ENCODE measurements at regions not wholly inside any gene's neighbourhood (a gene's known extent, or its start where the extent isn't known, plus 50 kb on each side); places are given as distances from the start of the nearest gene placed in this dataset.

DNA sequence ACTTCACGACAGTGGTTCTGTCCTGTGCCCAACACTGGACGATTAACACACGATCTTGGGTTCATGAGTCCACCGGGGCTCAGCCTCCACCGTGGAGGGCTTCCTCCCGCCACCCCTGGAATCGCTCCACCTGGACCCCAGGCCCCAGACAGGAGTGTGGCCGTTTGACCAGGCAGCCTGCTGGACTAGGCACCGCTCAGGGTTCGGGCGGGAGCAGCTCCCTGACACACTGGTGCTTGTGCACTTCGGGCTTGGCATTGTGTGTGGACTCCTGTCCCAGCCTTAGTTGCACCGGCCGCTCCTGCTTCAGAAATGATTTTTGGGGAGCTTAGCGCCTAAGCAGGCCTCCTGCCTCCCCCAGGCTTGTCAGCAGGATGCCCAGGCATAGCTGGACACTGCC, 617.4 kb upstream of the SALL3 start:
- Histone ChIP-seq H3K27ac (no peak overlapping the region), H3K4me1 (ENCODE audit: control insufficient read depth in 1 of 2, low read depth in 2 of 2) (no peaks in the 10 kb centered on the region), H3K27me3 (replicated peaks; ENCODE audit: insufficient read depth) (no peaks in the 10 kb centered on the region), H3K36me3 (no peaks in the 10 kb centered on the region), H3K9me3 (no peaks in the 10 kb centered on the region), H3K4me3 (no peak overlapping the region)
- no peak for DNase-seq (ENCODE audit: low spot score)
- TF ChIP-seq, protein P1, sequence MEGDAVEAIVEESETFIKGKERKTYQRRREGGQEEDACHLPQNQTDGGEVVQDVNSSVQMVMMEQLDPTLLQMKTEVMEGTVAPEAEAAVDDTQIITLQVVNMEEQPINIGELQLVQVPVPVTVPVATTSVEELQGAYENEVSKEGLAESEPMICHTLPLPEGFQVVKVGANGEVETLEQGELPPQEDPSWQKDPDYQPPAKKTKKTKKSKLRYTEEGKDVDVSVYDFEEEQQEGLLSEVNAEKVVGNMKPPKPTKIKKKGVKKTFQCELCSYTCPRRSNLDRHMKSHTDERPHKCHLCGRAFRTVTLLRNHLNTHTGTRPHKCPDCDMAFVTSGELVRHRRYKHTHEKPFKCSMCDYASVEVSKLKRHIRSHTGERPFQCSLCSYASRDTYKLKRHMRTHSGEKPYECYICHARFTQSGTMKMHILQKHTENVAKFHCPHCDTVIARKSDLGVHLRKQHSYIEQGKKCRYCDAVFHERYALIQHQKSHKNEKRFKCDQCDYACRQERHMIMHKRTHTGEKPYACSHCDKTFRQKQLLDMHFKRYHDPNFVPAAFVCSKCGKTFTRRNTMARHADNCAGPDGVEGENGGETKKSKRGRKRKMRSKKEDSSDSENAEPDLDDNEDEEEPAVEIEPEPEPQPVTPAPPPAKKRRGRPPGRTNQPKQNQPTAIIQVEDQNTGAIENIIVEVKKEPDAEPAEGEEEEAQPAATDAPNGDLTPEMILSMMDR (IDR thresholded peaks at IDR 0.05): no peak
- ATAC-seq (ENCODE audit: insufficient number of reproducible peaks, low FRiP score, low read depth): no peak

GRCh38 chr18:78363556-78364387, 615.8 kb upstream of the SALL3 start:
- H3K9me3 ChIP-seq: no peaks in the 10 kb centered on the region
- no peaks in the 10 kb centered on the region for H3K4me1 ChIP-seq (ENCODE audit: control insufficient read depth in 1 of 2, low read depth in 2 of 2)
- H3K4me3 ChIP-seq: no peak overlapping the region
- H3K27ac ChIP-seq: no peak overlapping the region
- DNase-seq (ENCODE audit: low spot score): no peak
- H3K36me3 ChIP-seq: no peaks in the 10 kb centered on the region
- no peaks in the 10 kb centered on the region for H3K27me3 ChIP-seq (replicated peaks; ENCODE audit: insufficient read depth)
- ATAC-seq (ENCODE audit: insufficient number of reproducible peaks, low FRiP score, low read depth): no peak
- TF ChIP-seq, protein P1 (IDR thresholded peaks at IDR 0.05): no peak

DNA sequence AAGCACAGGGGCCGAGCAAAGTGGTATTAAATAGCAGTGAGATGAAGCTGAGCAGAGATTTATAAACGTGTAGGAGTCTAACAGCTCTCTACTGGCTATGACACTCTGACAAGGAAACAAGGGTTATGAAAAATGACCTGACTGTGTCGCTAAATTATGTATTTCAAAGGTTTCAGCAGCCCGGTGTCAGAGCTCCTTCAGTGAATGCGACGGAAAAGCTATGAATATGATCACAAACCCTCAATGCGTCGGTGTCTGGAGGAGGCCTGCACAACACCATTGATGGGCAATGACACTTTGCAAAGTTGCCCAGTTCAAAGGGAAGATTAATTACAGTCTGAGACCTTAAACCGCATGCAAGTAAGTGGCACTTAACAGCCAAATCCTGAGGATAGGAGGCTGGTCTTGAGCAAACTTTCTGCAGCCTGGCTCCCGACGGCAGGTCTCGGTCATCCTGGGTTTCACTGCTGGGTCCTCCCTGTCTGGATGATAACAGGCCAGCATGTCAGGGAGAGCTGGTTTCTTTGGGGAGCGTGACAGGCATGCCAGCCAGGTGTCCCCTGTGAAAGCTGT, 615.1 kb upstream of the SALL3 start:
- H3K9me3 ChIP-seq: no peaks in the 10 kb centered on the region
- H3K4me1 ChIP-seq (ENCODE audit: control insufficient read depth in 1 of 2, low read depth in 2 of 2): no peaks in the 10 kb centered on the region
- ATAC-seq (ENCODE audit: insufficient number of reproducible peaks, low FRiP score, low read depth) (no peak), DNase-seq (ENCODE audit: low spot score) (no peak)
- H3K4me3 ChIP-seq: no peak overlapping the region
- H3K36me3 ChIP-seq: no peaks in the 10 kb centered on the region
- no peaks in the 10 kb centered on the region for H3K27me3 ChIP-seq (replicated peaks; ENCODE audit: insufficient read depth)
- TF ChIP-seq, protein P1 (IDR thresholded peaks at IDR 0.05): no peak
- no peak overlapping the region for H3K27ac ChIP-seq

DNA sequence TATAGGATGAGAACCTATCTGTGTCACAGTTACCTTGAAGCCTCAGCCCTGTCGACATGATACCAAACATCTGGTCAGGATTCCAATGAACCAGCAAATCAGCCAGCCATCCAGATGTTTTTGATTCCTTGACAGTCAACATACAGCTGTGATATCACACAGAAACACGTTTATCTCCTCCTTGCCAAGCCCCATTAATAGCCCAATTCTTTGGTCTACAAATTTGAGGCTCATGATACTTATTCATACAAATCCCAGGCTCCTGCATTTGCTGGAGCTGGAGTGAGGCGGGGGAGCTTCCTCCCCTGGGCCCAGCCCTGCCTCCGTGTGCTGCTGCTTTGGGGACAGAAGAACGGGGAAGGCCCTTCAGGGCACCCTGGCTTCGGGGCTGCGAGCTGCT, 611.6 kb upstream of the SALL3 start:
- DNase-seq (ENCODE audit: low spot score) (no peak), ATAC-seq (ENCODE audit: insufficient number of reproducible peaks, low FRiP score, low read depth) (no peak)
- Histone ChIP-seq H3K4me3 (no peak overlapping the region), H3K27ac (no peak overlapping the region), H3K36me3 (no peaks in the 10 kb centered on the region), H3K9me3 (no peaks in the 10 kb centered on the region), H3K4me1 (ENCODE audit: control insufficient read depth in 1 of 2, low read depth in 2 of 2) (no peaks in the 10 kb centered on the region), H3K27me3 (replicated peaks; ENCODE audit: insufficient read depth) (no peaks in the 10 kb centered on the region)
- TF ChIP-seq, protein P1 (IDR thresholded peaks at IDR 0.05): no peak

DNA sequence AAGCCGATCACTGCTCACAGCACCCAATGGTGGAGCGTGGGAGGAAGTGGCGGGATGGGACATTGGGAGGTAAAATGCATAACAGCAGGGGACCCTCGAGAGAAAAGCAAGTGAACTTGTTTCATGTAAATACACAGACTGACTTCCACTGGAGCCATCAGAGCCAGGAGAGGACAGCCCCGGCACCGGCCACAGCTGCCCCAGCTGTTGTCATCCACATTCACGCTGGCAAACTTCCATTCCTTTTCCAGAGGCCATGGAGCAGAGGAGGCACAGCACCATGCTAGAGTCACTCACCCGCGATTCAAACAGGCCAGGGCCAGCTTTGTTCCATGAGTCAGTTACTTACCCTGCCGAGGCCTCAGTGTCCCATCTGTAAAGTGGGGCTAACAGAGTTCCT, 610.9 kb upstream of the SALL3 start:
- DNase-seq (ENCODE audit: low spot score) (no peak), ATAC-seq (ENCODE audit: insufficient number of reproducible peaks, low FRiP score, low read depth) (no peak)
- H3K27me3 ChIP-seq (replicated peaks; ENCODE audit: insufficient read depth): no peaks in the 10 kb centered on the region
- H3K27ac ChIP-seq: no peak overlapping the region
- TF ChIP-seq, protein P1 (IDR thresholded peaks at IDR 0.05): no peak
- H3K4me1 ChIP-seq (ENCODE audit: control insufficient read depth in 1 of 2, low read depth in 2 of 2): no peaks in the 10 kb centered on the region
- H3K4me3 ChIP-seq: no peak overlapping the region
- H3K36me3 ChIP-seq: no peaks in the 10 kb centered on the region
- no peaks in the 10 kb centered on the region for H3K9me3 ChIP-seq
